HCEC 1CT (cell line): ENCODE measurements at regions not wholly inside any gene's neighbourhood (a gene's known extent, or its start where the extent isn't known, plus 50 kb on each side); places are given as distances from the start of the nearest gene placed in this dataset.

Source experiments
- DNase-seq: peaks from one replicate; pipeline ENCODE4 v3.0.0-alpha.2; 2017

DNA sequence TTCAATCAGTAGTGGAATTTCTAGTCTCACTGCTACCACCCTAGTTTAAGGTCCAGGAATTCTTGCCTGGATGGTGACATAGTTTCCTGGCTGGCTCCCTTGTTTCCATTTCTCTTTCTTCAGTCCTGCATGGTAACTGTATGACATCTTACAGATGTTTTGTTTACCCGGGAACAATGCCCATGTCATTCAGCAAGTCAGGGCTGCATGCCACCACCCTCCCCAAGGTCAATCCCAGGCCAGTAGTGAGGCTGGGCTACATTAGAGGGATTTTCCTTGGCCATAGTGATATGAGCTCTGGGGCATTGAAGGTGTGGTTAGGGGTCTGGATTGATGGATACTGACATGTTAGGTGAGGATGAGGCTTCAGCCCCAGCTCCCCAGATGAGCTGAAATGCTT, 114.9 kb upstream of the E2F8 start:
- DNase-seq = no peak

DNA sequence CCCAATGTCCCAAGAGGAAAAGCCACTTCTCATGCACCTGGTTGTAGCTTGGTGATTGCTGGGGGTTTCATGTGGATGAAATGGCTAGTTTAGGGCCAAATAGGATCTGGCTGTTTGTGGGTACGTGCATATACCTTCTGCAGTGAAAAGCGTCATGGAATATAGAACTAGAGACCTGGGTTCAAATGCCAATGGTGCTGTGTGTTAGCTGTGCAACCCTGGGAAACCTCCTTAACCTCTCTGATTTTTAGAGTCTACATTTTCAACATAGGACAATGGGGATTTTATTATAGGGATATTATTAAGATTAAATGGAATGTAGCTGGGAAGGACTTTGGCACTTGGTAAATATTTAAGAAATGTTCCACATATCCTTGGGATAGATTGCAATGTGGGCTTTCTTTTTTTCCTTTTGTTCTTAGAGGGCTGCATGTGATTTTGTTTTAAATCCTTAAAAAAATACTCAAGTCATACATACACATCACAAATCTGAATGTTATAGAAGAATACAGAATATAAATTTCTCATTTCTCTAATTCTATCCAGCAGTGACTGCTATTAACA, 112.6 kb upstream of the E2F8 start:
- DNase-seq = no peak

DNA sequence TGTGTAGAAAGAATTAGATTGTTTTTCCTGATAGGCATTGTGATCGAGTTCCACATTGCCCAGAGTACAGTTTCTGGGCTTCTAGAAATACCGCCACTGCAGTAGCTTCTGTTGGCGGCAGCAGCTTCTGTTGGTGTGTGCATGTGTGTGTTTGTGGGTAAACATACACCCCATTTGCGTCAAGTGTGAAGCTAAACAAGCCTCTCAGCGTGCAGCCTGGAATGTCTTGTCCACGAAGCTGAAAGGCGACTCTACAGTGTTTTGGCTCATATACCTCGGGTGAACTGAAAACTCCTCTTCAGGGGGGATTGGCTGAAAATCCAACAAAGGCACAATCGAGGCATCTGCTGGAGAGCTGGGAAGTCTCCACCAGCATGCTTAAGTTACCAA, 112.0 kb upstream of the E2F8 start:
- DNase-seq = no peak

DNA sequence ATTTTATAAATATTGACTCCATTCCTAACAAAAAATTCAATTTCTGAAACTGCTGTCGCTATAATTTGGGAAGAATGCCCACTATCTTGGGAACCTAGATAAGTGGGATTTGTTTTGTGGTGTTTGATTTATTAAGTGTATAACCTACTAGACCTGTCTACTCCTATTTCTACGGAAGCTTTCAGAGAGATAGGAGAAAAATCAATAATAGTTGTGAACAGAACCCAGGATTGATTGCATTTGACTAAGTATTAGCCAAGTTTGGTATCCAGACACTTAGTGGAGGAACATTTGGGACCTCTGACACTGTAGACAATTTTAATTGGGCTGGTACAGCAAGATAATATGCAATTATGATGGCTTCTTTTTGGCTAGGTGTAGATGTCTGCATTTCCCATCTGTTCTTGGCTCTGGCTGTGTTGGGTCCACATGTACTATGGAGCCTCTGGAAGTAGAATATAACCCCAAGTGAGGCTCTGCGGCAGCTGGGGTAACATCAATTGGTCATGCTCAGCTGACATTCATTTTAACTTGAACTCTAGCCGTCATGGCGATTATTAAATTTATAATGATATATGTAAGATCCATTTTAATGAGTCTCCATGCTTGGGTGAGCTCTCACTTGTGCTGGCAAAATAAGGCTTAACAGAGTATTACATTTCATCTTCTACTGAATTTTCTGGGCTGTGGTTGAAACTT, 111.5 kb upstream of the E2F8 start:
- no peak for DNase-seq

DNA sequence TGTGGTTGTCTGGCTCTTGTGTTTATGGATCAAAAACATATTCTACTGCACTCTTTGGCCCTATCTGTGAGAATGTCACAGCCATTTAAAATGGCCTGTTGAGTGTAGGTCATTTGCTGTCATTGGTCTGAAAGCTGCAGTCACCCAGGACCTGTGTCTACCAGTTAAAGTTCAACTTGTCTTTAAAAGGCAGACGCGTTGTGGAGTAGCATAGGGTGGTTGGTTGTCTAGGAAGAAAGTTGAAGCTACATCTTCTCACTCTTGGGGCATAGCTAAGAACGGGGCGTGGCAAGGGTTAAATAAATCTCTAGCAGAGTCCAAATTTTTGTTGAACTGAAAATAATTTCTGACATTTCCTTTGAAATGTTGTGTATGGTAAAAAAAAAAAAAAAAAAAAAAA, 110.7 kb upstream of the E2F8 start:
- DNase-seq = no peak

DNA sequence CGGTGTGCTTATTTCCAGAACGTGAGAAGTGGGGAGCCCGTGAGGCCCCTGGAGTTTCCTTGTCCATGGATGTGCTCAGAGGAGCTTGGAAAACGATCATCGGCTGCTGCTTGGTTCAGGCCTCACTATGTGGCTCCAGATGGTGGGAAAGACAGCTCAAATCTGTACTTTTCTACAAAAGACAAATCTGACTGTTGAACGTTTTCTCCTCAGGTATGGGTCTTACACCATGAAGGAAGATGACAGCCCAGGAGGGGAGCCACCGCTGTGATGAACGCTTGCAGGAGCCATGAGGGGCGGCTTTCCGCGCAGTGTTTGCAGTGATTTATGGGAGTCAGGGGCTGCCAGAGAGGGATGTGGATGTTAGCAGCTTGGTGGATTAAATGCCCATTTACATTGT, 109.4 kb upstream of the E2F8 start:
- no peak for DNase-seq

DNA sequence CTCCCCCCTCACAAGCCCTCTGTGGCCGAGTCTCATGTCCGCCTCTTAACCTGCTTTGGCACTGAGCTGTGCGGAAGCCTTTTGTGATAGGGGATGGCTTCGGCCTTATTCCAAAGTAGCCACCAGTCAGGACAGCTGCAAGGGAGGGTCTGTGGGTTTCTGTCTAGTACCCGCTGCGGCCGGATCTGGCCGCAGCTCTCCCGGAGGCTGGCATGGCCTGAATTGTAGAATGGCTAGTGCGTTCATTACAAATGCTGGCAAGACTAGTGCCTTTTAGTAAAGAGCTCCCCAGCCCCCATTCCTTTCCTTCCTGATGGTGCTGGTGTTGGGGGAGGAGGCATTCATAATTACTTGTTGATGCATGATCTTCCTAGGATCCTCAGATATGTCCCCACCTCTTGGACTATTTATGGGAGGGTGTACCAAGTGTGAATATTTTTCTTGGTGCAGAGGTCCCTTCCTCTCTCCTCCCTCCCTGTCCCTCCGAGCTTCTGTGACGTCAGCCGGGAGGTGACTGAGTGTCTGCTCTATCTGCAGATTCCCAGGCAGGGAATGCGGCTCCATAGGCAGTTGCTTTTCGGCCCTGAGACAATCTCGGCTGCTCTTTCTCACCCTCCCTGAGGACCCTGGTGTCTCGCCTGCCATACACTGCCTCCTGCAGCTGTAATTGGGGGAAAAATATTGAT, 108.7 kb upstream of the E2F8 start:
- DNase-seq = no peak

DNA sequence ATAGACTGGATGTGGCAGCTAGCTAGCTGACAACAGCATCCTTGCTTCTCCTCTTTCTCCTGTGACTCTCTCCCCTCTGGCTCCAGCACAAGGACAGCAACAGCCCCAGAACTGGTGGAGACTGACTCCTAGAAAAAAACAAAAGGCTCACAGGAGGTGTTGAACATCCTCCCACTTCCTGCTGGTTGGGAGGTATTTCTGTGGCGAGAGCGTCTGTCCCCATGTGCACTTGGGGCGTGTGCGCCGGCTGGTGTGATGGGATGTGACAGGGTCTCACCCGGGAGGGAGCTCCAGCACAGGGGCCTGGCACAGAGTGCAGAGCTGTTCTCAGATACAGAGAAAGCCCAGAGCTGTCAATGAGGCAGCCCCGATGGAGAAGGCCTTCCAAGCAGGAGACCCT, 107.2 kb upstream of the E2F8 start:
- no peak for DNase-seq

DNA sequence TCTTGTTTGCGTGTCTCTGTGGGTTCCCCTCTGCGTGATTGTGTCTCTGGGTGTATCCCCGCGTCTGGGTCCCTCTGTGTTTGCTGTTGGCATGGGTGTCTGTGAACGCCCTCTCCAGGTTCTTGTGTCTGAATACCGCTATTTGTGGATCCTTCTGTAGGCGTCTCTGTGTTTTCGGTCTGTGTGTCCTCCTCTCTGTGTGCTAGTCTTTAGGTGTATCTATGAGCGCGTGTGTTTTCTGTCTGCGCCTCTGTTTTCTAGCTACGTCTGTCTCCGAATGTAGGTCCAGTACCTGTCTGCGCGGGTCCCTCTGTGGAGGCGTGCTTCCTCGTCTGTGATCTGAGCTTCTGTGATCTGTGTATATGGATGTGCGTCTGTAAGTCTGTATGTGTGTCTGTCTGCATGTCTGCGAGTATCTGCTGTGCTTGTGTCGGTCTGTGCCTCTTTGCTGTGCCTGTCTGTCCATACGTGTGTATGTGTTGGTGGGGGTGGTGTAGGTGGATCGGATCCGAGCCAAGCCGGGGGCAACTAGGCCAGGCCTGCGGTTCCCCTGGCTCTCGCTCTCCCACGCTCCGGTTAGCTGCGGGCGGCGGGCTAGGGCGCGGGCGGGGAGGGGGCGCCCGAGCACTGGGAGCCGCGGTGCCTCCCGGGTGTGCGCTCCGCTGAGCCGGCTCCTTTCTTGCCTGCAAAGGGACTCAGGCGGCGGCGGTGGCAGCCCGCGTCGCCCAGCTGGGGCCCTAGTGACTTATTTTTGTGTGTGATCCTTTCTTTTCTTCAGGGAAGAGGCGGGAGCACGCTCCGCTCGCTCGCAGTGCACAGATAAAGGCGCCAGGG, 105.3 kb upstream of the E2F8 start:
- DNase-seq = peak; percentile 33

DNA sequence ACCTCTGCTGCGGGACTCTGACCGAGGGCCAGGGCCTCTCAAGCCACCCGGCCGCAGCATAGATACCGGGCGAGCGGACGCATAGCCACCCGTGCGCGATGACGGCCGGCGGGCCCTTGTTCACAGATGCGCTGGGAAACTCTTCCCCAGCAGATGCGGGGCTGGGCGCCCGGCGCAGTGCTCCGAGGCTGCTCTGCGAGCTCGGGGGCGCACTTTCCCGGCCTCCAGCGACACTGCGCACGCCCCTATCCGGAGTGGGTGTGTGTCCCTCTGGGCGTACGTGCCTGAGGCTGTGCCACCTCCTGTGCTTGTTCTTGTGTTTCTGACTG, 104.7 kb upstream of the E2F8 start:
- peak; percentile 56 for DNase-seq

DNA sequence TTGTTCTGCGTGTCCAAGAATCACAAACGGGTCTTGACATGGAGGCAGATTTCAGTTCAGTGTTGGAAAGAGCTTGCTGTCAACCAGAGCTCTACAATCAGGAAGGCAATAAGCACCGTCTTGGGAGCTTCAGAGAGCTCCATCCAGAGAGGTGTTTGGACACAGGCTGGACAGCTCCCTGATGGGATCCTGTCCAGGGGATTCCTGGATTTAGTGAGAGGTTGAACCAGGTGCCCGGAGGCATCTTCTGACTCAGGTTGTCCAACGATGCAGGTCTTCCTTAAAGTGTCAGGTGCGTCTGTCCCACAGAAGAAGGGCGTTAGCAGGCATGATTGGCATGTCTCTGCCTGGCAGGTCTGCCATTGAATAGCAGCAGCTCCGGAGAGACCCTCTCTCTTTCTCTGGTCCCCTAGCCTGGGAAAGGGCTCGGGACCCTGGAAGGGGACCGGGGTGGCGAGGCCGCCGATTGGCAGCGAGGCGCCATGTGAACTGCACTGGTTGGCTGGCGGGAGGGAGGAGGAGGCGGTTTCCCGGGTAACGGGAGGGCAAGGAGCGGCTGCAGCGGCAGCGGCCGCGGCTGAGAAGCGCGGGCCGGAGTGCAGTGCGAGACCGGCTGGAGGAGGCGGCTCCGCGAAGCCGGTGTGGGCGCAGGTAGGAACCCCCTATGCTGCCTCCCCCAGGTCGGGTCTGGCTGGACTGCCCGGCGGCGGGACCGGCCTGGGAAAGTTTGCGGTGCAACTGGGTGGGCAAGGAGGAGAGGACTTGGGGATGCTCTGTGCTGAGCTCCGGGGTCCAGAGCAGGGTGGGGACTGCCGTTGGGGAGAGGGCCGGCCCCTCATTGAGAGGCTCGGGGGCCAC, 104.1 kb upstream of the E2F8 start:
- peak; percentile 46 for DNase-seq

DNA sequence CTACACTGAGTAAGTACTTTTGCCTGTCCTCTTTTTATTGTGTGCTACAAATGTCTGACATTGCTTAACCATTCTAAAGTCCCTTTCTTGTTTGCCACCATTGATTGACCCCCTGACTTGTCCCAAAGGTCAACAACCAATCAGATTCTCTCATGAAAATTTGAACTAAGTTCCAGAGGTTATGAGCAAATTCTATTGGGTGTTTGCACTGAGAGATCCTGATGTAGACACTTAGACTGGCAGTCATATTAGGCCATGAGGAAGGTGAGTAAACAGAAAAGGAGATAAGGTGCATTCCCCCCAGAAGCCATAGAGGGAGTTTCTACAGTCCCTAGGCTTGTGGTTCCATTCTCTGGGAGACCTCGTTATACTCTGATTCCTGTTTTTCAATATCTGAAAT, 101.3 kb upstream of the E2F8 start:
- DNase-seq = no peak

DNA sequence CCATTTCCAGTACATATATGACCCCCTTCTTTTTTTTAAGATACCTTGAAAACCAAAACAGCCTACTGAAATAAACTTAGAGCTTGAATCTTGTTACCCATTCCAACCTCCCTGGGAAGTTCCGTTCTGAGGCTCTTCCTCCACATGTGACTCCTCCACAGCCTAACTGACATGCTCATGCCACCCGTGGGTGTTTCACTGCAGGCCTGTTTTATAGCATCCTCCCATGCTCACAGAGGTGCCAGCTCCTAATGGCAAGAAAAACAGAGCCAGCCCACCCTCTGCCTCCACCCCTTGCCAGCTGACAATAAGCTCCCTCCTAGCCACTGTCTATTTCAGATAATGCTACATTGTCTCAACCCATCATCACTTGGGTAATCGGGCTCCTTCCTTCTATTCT, 97.6 kb upstream of the E2F8 start:
- no peak for DNase-seq

DNA sequence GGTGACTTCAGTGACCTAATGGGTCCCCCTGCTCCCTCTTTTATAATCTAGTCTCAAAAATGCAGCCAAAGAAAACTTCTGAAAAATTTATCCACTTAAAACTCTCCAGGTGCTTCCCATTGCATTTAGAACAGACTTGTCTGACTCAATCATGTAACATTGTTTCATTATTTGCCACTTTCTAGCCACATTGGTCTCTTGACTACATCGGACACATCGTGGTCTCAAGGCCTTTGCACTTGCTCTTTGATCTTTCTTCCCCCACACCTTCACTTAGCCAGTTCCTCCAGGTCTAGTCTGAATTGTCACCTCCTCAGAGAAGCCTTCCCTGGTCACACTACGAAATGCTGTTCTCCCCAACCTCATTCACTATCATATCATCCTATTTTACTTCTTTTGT, 97.0 kb upstream of the E2F8 start:
- DNase-seq = no peak

DNA sequence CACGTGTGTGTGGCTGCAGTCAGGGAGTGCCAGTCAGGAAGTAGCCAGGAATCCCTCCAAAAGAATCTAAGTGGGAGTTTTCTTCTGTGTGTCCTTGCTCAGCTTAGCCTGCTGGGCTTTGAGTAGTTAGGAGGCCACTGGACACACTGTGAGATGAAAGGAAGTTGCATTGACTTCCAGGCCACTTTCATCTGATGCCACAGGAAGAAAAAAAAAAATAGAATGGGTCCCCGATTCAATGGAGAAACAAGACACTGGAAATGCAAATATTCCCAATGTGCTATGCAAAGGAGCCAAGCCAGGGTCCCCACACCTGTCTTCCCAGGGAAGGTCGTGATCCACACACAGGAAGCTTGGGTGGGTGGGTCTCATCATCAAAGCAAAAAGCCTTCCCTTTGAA, 95.6 kb upstream of the E2F8 start:
- no peak for DNase-seq

DNA sequence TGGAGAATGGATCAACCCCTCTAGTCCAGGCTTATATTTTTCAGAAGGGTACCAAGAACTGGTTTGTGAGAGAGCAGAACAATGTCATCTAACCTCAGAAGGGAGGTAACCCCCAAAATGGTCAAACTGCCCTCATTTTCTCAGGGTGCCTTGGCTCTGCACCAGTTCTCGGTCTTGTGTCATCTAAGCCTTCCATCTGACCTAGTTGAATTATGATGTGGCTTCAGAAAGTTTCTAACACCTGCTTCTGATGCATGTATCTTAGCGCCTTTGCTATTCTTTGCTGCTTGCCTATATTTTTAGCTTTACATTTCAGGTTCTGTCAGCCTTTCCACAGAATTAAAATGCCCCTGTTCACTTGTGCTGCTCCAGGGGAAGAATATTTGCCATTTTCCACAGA, 91.7 kb upstream of the E2F8 start:
- DNase-seq = no peak

DNA sequence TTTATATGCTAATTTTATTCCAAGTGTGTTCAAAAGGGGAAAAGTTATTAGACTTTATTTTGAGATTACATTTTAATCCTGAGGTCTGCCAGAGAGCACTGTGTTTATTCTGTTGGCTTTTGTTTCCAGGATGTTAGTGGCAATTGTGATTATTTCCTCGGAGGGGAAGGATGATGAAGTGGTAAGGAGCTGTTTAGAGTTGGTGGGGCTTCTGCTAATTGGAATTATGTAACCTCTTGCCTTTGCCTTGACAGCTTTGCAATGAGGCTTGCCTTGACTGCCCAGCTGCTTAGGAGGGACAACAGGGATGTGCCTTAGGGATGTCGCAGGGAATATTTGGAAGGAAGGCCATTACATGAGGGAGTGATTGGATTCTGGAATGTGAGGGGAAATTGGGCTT, 89.7 kb upstream of the E2F8 start:
- DNase-seq = no peak

DNA sequence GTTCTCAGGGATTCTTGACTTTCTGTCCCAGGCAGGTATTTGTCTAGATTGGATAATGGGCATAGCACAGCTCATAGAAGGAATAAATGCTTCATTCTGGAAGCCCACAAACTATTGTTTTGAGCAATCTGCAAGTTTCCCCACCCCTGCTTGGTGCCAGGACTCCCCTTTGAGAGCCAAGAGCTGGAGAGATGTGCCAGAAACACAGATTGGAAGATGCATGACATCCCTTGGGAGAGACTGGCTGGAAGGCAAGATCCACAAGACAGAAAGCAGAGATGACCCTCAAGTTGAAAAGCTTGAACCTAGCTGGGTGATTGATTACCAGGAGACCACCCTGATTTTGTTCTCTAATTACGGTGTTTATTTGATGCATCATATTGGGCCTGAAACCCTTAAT, 89.2 kb upstream of the E2F8 start:
- DNase-seq = no peak

DNA sequence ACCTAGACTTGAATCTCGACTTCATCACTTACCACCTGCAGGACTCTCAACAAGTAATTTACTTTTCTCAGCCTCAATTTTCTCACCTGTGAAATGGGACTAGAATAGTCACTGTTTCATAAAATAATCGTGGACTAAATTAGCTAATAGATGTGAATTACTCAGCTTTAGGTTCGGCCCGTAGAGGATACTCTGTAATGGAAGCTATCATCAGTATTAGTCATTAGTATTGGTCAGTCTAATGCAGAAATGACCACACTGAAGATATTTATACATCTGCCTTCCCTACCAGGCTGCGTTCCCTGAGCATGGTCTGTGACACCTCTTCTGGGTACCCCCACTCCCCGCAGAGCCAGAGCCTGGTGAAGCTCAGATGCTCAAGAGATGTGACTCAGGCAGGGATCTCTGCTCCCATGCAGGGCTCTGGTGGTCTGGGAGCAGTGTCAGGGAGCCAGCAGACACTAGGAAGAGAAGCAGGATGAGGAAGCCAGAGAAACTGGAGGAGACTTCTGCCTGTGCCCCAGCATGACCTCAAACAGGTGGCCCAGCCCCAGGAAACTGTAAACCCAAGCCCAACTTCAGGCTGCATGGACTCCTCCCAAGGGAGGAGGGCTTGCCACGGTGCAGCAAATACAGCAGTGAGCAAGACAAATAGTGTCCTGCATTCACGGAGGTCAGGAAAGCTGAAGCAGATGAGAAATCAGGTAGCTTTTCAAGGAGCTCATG, 88.0 kb upstream of the E2F8 start:
- DNase-seq = no peak

DNA sequence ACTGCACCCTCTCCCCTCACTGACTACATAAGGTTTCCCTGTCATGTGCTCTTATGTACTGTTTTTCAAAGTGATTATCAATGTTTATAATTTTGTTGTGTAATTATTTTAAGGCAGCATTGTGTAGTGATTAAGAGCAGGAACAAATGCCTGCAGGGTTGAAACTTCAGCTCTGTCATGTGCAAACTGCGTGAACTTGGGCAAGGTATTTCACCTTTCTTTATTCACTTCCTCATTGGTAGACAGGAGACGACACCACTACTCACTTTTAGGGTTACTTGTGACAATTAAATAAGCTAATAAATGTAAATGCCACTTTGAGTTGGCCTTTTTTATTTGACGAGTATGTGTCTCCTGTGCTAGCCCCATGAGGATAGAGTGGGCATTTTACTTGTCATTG, 86.5 kb upstream of the E2F8 start:
- DNase-seq = no peak

DNA sequence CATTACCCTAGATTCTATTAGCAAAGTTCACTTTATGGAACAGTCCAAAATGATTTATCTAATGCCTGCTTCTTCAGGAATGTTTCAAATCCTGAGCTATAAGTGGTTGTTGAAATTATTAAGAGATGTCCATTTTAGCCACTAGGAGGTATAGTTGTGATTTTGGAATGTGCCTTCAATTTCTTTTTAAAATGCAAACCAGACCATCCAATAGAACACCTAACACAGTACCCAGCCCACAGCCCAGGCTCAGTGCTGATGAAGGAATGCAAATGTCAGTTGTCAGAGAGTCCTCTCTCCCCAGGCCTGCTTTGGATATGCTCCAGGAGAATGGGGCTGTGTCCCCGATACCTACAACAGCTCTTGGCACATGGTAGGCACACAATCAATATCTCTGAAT, 85.8 kb upstream of the E2F8 start:
- peak; percentile 43 for DNase-seq

DNA sequence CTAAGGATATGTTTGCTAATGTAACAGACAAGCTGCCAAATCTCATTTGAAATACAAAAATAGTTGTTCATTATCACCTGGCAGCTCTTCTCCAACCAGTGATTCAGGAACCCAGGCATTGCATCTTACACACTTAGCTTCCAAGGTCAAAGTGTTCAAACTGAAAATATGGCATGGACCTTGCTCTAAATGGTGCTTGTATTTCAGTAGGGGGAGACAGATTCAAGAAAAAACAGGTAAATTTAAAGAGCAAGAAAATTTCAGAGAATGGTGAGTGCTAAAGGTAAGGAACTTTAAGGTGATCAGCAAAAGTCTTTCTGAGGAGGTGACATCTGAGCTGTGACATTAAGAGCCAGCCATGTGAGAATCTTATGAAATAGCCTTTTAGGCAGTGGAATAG, 82.8 kb upstream of the E2F8 start:
- DNase-seq = peak; percentile 15
